ENCODE measurements at regions not wholly inside any gene's neighbourhood (a gene's known extent, or its start where the extent isn't known, plus 50 kb on each side); places are given as distances from the start of the nearest gene placed in this dataset.
"Not testable (repeated sequence)": the region's sequence is repeated elsewhere in the genome, so short reads cannot be mapped to it uniquely, and the experiment has no call there.

- DNase-seq (ENCODE audit: low read depth) = no peak
Measured at GRCh38 chr1:208717525-208717924, 473.3 kb upstream of the PLXNA2 start.

GRCh38 chr1:208722592-208722991 is 478.4 kb upstream of the PLXNA2 start:
- no peak for DNase-seq (ENCODE audit: low read depth)

GRCh38 chr1:208724079-208724478 is 479.9 kb upstream of the PLXNA2 start:
- DNase-seq (ENCODE audit: low read depth) = no peak

GRCh38 chr1:208728815-208729214 is 484.6 kb upstream of the PLXNA2 start:
- no peak for DNase-seq (ENCODE audit: low read depth)

GRCh38 chr1:208731981-208732821 is 488.0 kb upstream of the PLXNA2 start:
- DNase-seq (ENCODE audit: low read depth) = no peak

GRCh38 chr1:208737161-208737560 is 493.0 kb upstream of the PLXNA2 start:
- DNase-seq (ENCODE audit: low read depth) = no peak

GRCh38 chr1:208737922-208738321 is 493.7 kb upstream of the PLXNA2 start:
- DNase-seq (ENCODE audit: low read depth) = no peak

- DNase-seq (ENCODE audit: low read depth) = not testable (repeated sequence)
Measured at GRCh38 chr1:208739636-208740035, 495.5 kb upstream of the PLXNA2 start.

GRCh38 chr1:208741296-208741695 is 497.1 kb upstream of the PLXNA2 start:
- no peak for DNase-seq (ENCODE audit: low read depth)

- no peak for DNase-seq (ENCODE audit: low read depth)
Measured at GRCh38 chr1:208743361-208743760, 499.2 kb upstream of the PLXNA2 start.

- no peak for DNase-seq (ENCODE audit: low read depth)
Measured at GRCh38 chr1:208747979-208748378, 503.8 kb upstream of the PLXNA2 start.

- DNase-seq (ENCODE audit: low read depth) = no peak
Measured at GRCh38 chr1:208748387-208749165, 504.4 kb upstream of the PLXNA2 start.

- no peak for DNase-seq (ENCODE audit: low read depth)
Measured at GRCh38 chr1:208756339-208756981, 512.3 kb upstream of the PLXNA2 start.

GRCh38 chr1:208757846-208758245 is 513.7 kb upstream of the PLXNA2 start:
- no peak for DNase-seq (ENCODE audit: low read depth)

- no peak for DNase-seq (ENCODE audit: low read depth)
Measured at GRCh38 chr1:208759255-208759654, 515.1 kb upstream of the PLXNA2 start.

- no peak for DNase-seq (ENCODE audit: low read depth)
Measured at GRCh38 chr1:208763971-208764370, 519.8 kb upstream of the PLXNA2 start.

- DNase-seq (ENCODE audit: low read depth) = no peak
Measured at GRCh38 chr1:208766832-208767231, 522.6 kb upstream of the PLXNA2 start.

GRCh38 chr1:208767816-208768215 is 523.6 kb upstream of the PLXNA2 start:
- DNase-seq (ENCODE audit: low read depth) = no peak

- DNase-seq (ENCODE audit: low read depth) = no peak
Measured at GRCh38 chr1:208772891-208773290, 528.7 kb upstream of the PLXNA2 start.

GRCh38 chr1:208775841-208776240 is 531.7 kb upstream of the PLXNA2 start:
- no peak for DNase-seq (ENCODE audit: low read depth)

- DNase-seq (ENCODE audit: low read depth) = no peak
Measured at GRCh38 chr1:208778417-208778816, 534.2 kb upstream of the PLXNA2 start.

GRCh38 chr1:208781391-208782045 is 537.3 kb upstream of the PLXNA2 start:
- no peak for DNase-seq (ENCODE audit: low read depth)
